ENCODE measurements at regions not wholly inside any gene's neighbourhood (a gene's known extent, or its start where the extent isn't known, plus 50 kb on each side); places are given as distances from the start of the nearest gene placed in this dataset.

DNA sequence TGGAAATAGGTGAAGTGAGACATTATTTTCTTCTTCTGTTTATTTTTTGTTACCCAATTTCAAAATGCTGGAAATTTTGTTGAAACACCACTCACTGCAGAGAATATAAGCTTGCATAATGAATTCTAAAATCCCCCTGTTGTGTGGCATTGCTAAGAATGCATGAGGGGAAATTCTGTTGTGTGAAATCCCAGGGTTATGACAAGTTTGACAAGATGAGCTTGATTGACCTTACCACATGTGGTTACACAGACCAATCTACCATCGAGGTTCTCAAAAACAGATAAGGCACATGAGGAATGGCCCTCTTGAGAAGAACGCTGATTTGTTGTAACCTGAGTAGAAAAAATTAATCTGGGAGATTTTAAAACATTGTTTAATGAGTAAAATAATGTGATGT, 261.6 kb upstream of the MMADHC start:
- TF ChIP-seq, protein P1, sequence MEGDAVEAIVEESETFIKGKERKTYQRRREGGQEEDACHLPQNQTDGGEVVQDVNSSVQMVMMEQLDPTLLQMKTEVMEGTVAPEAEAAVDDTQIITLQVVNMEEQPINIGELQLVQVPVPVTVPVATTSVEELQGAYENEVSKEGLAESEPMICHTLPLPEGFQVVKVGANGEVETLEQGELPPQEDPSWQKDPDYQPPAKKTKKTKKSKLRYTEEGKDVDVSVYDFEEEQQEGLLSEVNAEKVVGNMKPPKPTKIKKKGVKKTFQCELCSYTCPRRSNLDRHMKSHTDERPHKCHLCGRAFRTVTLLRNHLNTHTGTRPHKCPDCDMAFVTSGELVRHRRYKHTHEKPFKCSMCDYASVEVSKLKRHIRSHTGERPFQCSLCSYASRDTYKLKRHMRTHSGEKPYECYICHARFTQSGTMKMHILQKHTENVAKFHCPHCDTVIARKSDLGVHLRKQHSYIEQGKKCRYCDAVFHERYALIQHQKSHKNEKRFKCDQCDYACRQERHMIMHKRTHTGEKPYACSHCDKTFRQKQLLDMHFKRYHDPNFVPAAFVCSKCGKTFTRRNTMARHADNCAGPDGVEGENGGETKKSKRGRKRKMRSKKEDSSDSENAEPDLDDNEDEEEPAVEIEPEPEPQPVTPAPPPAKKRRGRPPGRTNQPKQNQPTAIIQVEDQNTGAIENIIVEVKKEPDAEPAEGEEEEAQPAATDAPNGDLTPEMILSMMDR (IDR thresholded peaks at IDR 0.05; ENCODE audit: insufficient read depth, low read depth, low read length), result no peak
- H3K4me3 ChIP-seq (ENCODE audit: low read depth, low read length), result no peak overlapping the region
- DNase-seq (ENCODE audit: low read depth), result no peak

GRCh38 chr2:149841396-149841795, 253.8 kb upstream of the MMADHC start:
- H3K4me3 ChIP-seq (ENCODE audit: low read depth, low read length), result no peak overlapping the region
- TF ChIP-seq, protein P1 (IDR thresholded peaks at IDR 0.05; ENCODE audit: insufficient read depth, low read depth, low read length), result no peak
- no peak for DNase-seq (ENCODE audit: low read depth)

DNA sequence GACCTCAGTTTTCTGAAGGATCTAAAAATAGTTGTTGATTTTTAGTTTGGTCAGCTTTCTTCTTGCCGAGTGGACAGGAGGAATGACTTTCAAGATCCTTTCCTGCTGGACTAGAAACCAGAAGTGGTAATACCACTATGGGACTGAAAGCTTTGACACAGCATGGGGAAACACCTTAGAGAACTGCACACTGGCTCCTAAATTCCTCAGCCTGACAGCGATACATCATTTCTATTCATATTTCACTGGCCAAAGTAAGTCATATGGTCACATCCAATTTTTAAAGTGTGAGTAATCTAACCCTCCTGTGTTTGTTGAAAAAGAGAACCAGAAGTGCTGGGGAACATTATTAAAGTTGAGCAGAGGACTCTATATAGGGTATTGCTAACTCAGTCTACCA, 244.7 kb upstream of the MMADHC start:
- H3K4me3 ChIP-seq (ENCODE audit: low read depth, low read length), result no peak overlapping the region
- TF ChIP-seq, protein P1 (IDR thresholded peaks at IDR 0.05; ENCODE audit: insufficient read depth, low read depth, low read length), result no peak
- DNase-seq (ENCODE audit: low read depth), result no peak

- no peak overlapping the region for H3K4me3 ChIP-seq (ENCODE audit: low read depth, low read length)
- TF ChIP-seq, protein P1 (IDR thresholded peaks at IDR 0.05; ENCODE audit: insufficient read depth, low read depth, low read length), result no peak
- DNase-seq (ENCODE audit: low read depth), result no peak
Observed at GRCh38 chr2:149828520-149829210, 241.1 kb upstream of the MMADHC start.

- DNase-seq (ENCODE audit: low read depth), result no peak
- no peak overlapping the region for H3K4me3 ChIP-seq (ENCODE audit: low read depth, low read length)
- TF ChIP-seq, protein P1 (IDR thresholded peaks at IDR 0.05; ENCODE audit: insufficient read depth, low read depth, low read length), result no peak
Observed at GRCh38 chr2:149827585-149828126, 240.1 kb upstream of the MMADHC start.

- peak; percentile 11 for DNase-seq (ENCODE audit: low read depth)
- H3K4me3 ChIP-seq (ENCODE audit: low read depth, low read length), result no peak overlapping the region
- TF ChIP-seq, protein P1 (IDR thresholded peaks at IDR 0.05; ENCODE audit: insufficient read depth, low read depth, low read length), result no peak
Observed at GRCh38 chr2:149826471-149827125, 239.0 kb upstream of the MMADHC start.
